ENCODE measurements at regions not wholly inside any gene's neighbourhood (a gene's known extent, or its start where the extent isn't known, plus 50 kb on each side); places are given as distances from the start of the nearest gene placed in this dataset.

- no peak for DNase-seq
- no peak for TF ChIP-seq POLR2A (IDR thresholded peaks at IDR 0.05)
- no peak for TF ChIP-seq CTCF (IDR thresholded peaks at IDR 0.05)
- TF ChIP-seq EP300 (IDR thresholded peaks at IDR 0.05), result no peak
- no peak overlapping the region for H3K27ac ChIP-seq
- H3K36me3 ChIP-seq, result no peaks in the 10 kb centered on the region
- intact Hi-C loops (cut with DNase I), result no loop called here
- 65 to 69% (median 66%) methylated on average over 4 of the region's 4 CpGs for WGBS, 3 donors
- H3K4me3 ChIP-seq, result no peak overlapping the region
- no peaks in the 10 kb centered on the region for H3K4me1 ChIP-seq (ENCODE audit: insufficient read depth)
- H3K9me3 ChIP-seq, result no peaks in the 10 kb centered on the region
- H3K27me3 ChIP-seq, result no peaks in the 10 kb centered on the region
Measured at GRCh38 chr2:145744541-145745386, 1224.8 kb upstream of the ZEB2 start.

- Histone ChIP-seq H3K36me3 (no peaks in the 10 kb centered on the region), H3K27ac (no peak overlapping the region), H3K9me3 (no peaks in the 10 kb centered on the region), H3K4me3 (no peak overlapping the region), H3K27me3 (no peaks in the 10 kb centered on the region), H3K4me1 (ENCODE audit: insufficient read depth) (no peaks in the 10 kb centered on the region)
- WGBS, 3 donors, result 90 to 92% (median 92%) methylated on average over 2 of the region's 2 CpGs
- intact Hi-C loops (cut with DNase I), result no loop called here
- no peak for DNase-seq
- TF ChIP-seq POLR2A (IDR thresholded peaks at IDR 0.05) (no peak), EP300 (IDR thresholded peaks at IDR 0.05) (no peak), CTCF (IDR thresholded peaks at IDR 0.05) (no peak)
Measured at GRCh38 chr2:145743011-145743410, 1223.1 kb upstream of the ZEB2 start.

- no peak for DNase-seq
- H3K27ac ChIP-seq, result no peak overlapping the region
- no peaks in the 10 kb centered on the region for H3K4me1 ChIP-seq (ENCODE audit: insufficient read depth)
- intact Hi-C loops (cut with DNase I), result no loop called here
- H3K4me3 ChIP-seq, result no peak overlapping the region
- no peaks in the 10 kb centered on the region for H3K27me3 ChIP-seq
- 90 to 98% (median 96%) methylated on average over 1 of the region's 1 CpG for WGBS, 3 donors
- H3K36me3 ChIP-seq, result no peaks in the 10 kb centered on the region
- TF ChIP-seq EP300 (IDR thresholded peaks at IDR 0.05) (no peak), CTCF (IDR thresholded peaks at IDR 0.05) (no peak), POLR2A (IDR thresholded peaks at IDR 0.05) (no peak)
- no peaks in the 10 kb centered on the region for H3K9me3 ChIP-seq
Measured at GRCh38 chr2:145741636-145742035, 1221.7 kb upstream of the ZEB2 start.

- DNase-seq, result no peak
- intact Hi-C loops (cut with DNase I), result no loop called here
Measured at GRCh38 chr2:145741181-145741580, 1221.3 kb upstream of the ZEB2 start.

More at GRCh38 chr2:145741181-145741580, 1221.3 kb upstream of the ZEB2 start:
- no peaks in the 10 kb centered on the region for H3K36me3 ChIP-seq
- TF ChIP-seq EP300 (IDR thresholded peaks at IDR 0.05), result no peak
- TF ChIP-seq POLR2A (IDR thresholded peaks at IDR 0.05), result no peak
- TF ChIP-seq CTCF (IDR thresholded peaks at IDR 0.05), result no peak
- no peak overlapping the region for H3K4me3 ChIP-seq
- H3K27me3 ChIP-seq, result no peaks in the 10 kb centered on the region
- no peaks in the 10 kb centered on the region for H3K9me3 ChIP-seq
- H3K4me1 ChIP-seq (ENCODE audit: insufficient read depth), result no peaks in the 10 kb centered on the region
- WGBS, 3 donors, result 92 to 94% (median 93%) methylated on average over 2 of the region's 2 CpGs
- H3K27ac ChIP-seq, result no peak overlapping the region
